T-helper 2 cell (primary cell): ENCODE measurements at regions not wholly inside any gene's neighbourhood (a gene's known extent, or its start where the extent isn't known, plus 50 kb on each side); places are given as distances from the start of the nearest gene placed in this dataset.

Source experiments
- DNase-seq, 5 experiments: peaks; one replicate each; pipeline versions ENCODE4 v3.0.0 to v3.0.0-alpha.2; 2012 to 2022

GRCh38 chr2:95539290-95539689 lies 52.5 kb upstream of the TRIM43 start:
- no peak for DNase-seq

- DNase-seq, result peak in 1 of 5 experiments; percentile 72
Observed at GRCh38 chr2:95539836-95540235, 52.0 kb upstream of the TRIM43 start.
